ENCODE measurements at regions not wholly inside any gene's neighbourhood (a gene's known extent, or its start where the extent isn't known, plus 50 kb on each side); places are given as distances from the start of the nearest gene placed in this dataset.
"Not testable (repeated sequence)": the region's sequence is repeated elsewhere in the genome, so short reads cannot be mapped to it uniquely, and the experiment has no call there.

- no peak for DNase-seq
Measured at GRCh38 chr1:118290571-118290970, 105.5 kb upstream of the SPAG17 start.

- DNase-seq: no peak
Measured at GRCh38 chr1:118290046-118290445, 105.0 kb upstream of the SPAG17 start.

- not testable (repeated sequence) for DNase-seq
Measured at GRCh38 chr1:118280656-118281055, 95.6 kb upstream of the SPAG17 start.

- DNase-seq: no peak
Measured at GRCh38 chr1:118275472-118276115, 90.6 kb upstream of the SPAG17 start.

- no peak for DNase-seq
Measured at GRCh38 chr1:118272884-118273283, 87.9 kb upstream of the SPAG17 start.

GRCh38 chr1:118271883-118272282, 86.9 kb upstream of the SPAG17 start:
- DNase-seq: no peak

- no peak for DNase-seq
Measured at GRCh38 chr1:118269598-118269997, 84.6 kb upstream of the SPAG17 start.

- DNase-seq: no peak
Measured at GRCh38 chr1:118266436-118266835, 81.4 kb upstream of the SPAG17 start.

- DNase-seq: no peak
Measured at GRCh38 chr1:118264343-118264742, 79.3 kb upstream of the SPAG17 start.

GRCh38 chr1:118262865-118263264, 77.8 kb upstream of the SPAG17 start:
- DNase-seq: no peak

GRCh38 chr1:118258975-118259374, 73.9 kb upstream of the SPAG17 start:
- DNase-seq: no peak

GRCh38 chr1:118257946-118258345, 72.9 kb upstream of the SPAG17 start:
- no peak for DNase-seq

GRCh38 chr1:118254491-118255425, 69.7 kb upstream of the SPAG17 start:
- no peak for DNase-seq

- DNase-seq: no peak
Measured at GRCh38 chr1:118254001-118254400, 69.0 kb upstream of the SPAG17 start.

GRCh38 chr1:118253053-118253915, 68.3 kb upstream of the SPAG17 start:
- DNase-seq: no peak

GRCh38 chr1:118252624-118253023, 67.6 kb upstream of the SPAG17 start:
- no peak for DNase-seq

GRCh38 chr1:118250232-118250631, 65.2 kb upstream of the SPAG17 start:
- no peak for DNase-seq

GRCh38 chr1:118249641-118250040, 64.6 kb upstream of the SPAG17 start:
- DNase-seq: no peak

- peak; percentile 2 for DNase-seq
Measured at GRCh38 chr1:118247593-118247992, 62.6 kb upstream of the SPAG17 start.

GRCh38 chr1:118246646-118247045, 61.6 kb upstream of the SPAG17 start:
- no peak for DNase-seq

- no peak for DNase-seq
Measured at GRCh38 chr1:118244194-118244593, 59.2 kb upstream of the SPAG17 start.

GRCh38 chr1:118243269-118243668, 58.2 kb upstream of the SPAG17 start:
- DNase-seq: no peak

Data from activated CD4-positive, alpha-beta T cell treated with anti-CD3 and anti-CD28 coated beads, Interleukin-2, Interleukin-6, amounts not matched to agents 100 ng/mL and 50 ng/mL, durations not matched to agents 16 hours and 8 hours (primary cell).